Erythroblast (primary cell): ENCODE measurements at regions not wholly inside any gene's neighbourhood (a gene's known extent, or its start where the extent isn't known, plus 50 kb on each side); places are given as distances from the start of the nearest gene placed in this dataset.

Experiments
- GATA1 ChIP-seq: IDR thresholded peaks from 2 replicates; pipeline ENCODE4 v1.6.1; 2011; ENCODE audit warnings: low read depth, mild to moderate bottlenecking, control low read depth, low read length, moderate library complexity
- POLR2A ChIP-seq: IDR thresholded peaks from 2 replicates; pipeline ENCODE4 v1.6.1; 2011; ENCODE audit warnings: mild to moderate bottlenecking, low read length

DNA sequence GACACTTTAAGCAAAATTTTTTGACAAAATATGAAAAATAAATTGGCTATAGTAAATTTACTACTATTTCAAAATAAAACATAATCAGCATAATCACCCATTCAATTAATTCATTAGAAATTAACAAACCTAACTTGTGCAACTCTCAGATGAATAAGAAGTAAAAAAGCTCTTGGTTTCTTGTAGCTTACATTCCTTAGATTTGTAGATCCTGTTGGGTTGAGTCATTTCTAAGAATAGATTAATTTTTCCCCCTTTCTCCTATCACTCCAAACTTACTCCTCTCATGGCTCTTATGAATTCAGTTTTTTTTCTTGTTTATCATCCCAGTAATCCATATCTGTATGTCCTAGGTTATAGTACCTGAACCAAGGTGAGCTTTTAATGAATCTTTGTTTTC lies 230.9 kb upstream of the LRIG3 start:
- TF ChIP-seq POLR2A: no peak
- no peak for TF ChIP-seq GATA1
